Islet of Langerhans (tissue), 1 donor: ENCODE measurements at regions not wholly inside any gene's neighbourhood (a gene's known extent, or its start where the extent isn't known, plus 50 kb on each side); places are given as distances from the start of the nearest gene placed in this dataset.
"Not testable (repeated sequence)": the region's sequence is repeated elsewhere in the genome, so short reads cannot be mapped to it uniquely, and the experiment has no call there.

Experiments used
- FAIRE-seq: peaks from one replicate; lab custom pipeline; 2011; peaks lifted over from hg19 to GRCh38; lab: Jason Lieb, UNC

GRCh38 chr6:87757792-87758191 lies 55.8 kb upstream of the AKIRIN2 start:
- no peak for FAIRE-seq

GRCh38 chr6:87756858-87757257 lies 54.8 kb upstream of the AKIRIN2 start:
- FAIRE-seq = no peak

GRCh38 chr6:87755708-87756671 lies 54.0 kb upstream of the AKIRIN2 start:
- no peak for FAIRE-seq

GRCh38 chr6:87754828-87755227 lies 52.8 kb upstream of the AKIRIN2 start:
- no peak for FAIRE-seq

- no peak for FAIRE-seq
Observed at GRCh38 chr6:87753131-87753685, 51.2 kb upstream of the AKIRIN2 start.

GRCh38 chr6:87752503-87752902 lies 50.5 kb upstream of the AKIRIN2 start:
- FAIRE-seq = not testable (repeated sequence)
